Activated B cell treated with CpG ODN at 0.5 μM for 24 hours (primary cell): ENCODE measurements at regions not wholly inside any gene's neighbourhood (a gene's known extent, or its start where the extent isn't known, plus 50 kb on each side); places are given as distances from the start of the nearest gene placed in this dataset.

Source experiments
- ATAC-seq: fragments of 200-7000 bp; cut with Tn5 transposase; one replicate; pipeline ENCODE4 v1.10.0; 2021; ENCODE audit warnings: low read depth, mild to moderate bottlenecking, moderate library complexity
- CTCF ChIA-PET: fragments of 350-600 bp; sonication (Branson Sonifier 250); formaldehyde crosslinking; loops from one replicate; lab custom pipeline; 2021; ENCODE audit warnings: antibody characterized with exemption; lab: Charles Lee
- POLR2A ChIA-PET: fragments of 350-600 bp; sonication (Branson Sonifier 250); formaldehyde crosslinking; loops from one replicate; lab custom pipeline; 2021; ENCODE audit warnings: antibody characterized with exemption; lab: Charles Lee
- DNase-seq: peaks from one replicate; pipeline ENCODE4 v3.0.0; 2022
- H3K27ac Mint-ChIP-seq: one replicate; pipeline ENCODE4 v1.8.0; 2020; ENCODE audit warnings: mixed read lengths
- H3K27me3 Mint-ChIP-seq: one replicate; pipeline ENCODE4 v1.8.0; 2021; ENCODE audit warnings: mixed read lengths
- H3K36me3 Mint-ChIP-seq: one replicate; pipeline ENCODE4 v1.8.0; 2021; ENCODE audit warnings: low read depth, mixed read lengths
- H3K4me1 Mint-ChIP-seq: one replicate; pipeline ENCODE4 v1.8.0; 2021; ENCODE audit warnings: mixed read lengths
- H3K4me3 Mint-ChIP-seq: one replicate; pipeline ENCODE4 v1.8.0; 2020; ENCODE audit warnings: mild to moderate bottlenecking, mixed read lengths
- H3K9me3 Mint-ChIP-seq: one replicate; pipeline ENCODE4 v1.8.0; 2020; ENCODE audit warnings: mixed read lengths
- CTCF ChIP-seq: fragments of 200-600 bp; IDR thresholded peaks from one replicate; pipeline ENCODE4 v1.8.0; 2022; ENCODE audit warnings: antibody characterized with exemption, mild to moderate bottlenecking
- intact Hi-C: fragments of 100-400 bp; cut with micrococcal nuclease; formaldehyde crosslinking; loops from one replicate; pipeline ENCODE4 v1.15.1; 2024

DNA sequence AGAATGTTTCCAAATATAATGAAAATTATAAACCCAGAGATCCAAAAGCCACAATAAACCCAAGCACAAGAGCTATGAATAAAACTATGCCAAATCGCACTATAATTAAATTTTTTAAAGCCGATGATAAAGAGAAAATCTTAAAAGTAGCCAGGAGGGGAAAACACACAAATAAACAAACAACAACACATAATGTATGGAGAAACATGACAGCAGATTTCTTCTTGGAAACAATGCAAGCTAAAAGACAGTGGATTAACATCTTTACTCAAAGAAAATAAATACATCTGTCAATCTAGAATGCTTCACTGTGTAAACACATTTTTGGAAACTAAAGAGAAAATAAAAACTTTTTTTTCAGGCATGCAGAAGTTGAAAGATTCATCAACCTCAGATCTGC lies 53.0 kb upstream of the SMOX start:
- intact Hi-C loops, result no loop called here

GRCh38 chr20:4091490-4092479 lies 56.8 kb upstream of the SMOX start:
- H3K4me1 Mint-ChIP-seq, result peaks cover 1% of the 10 kb centered on the region
- no peak overlapping the region for H3K27ac Mint-ChIP-seq
- no peaks in the 10 kb centered on the region for H3K36me3 Mint-ChIP-seq
- ChIA-PET POLR2A (interaction anchor here (0.6 kb wide), 1 partner anchor 64 kb away, joined by 4 read pairs; no protein-coding TSS in a partner anchor), CTCF (interaction anchor here (0.7 to 1.5 kb wide), 3 partner anchors 8 to 382 kb away, joined by 3 read pairs; no protein-coding TSS in a partner anchor)
- H3K27me3 Mint-ChIP-seq, result peaks cover 11% of the 10 kb centered on the region
- intact Hi-C loops, result no loop called here
- peaks cover 5% of the 10 kb centered on the region for H3K9me3 Mint-ChIP-seq
- ATAC-seq (no peak), DNase-seq (no peak)
- H3K4me3 Mint-ChIP-seq, result no peak overlapping the region
- no peak for TF ChIP-seq CTCF

More for the DNA sequence above, 53.0 kb upstream of the SMOX start:
- peaks cover 5% of the 10 kb centered on the region for H3K9me3 Mint-ChIP-seq
- peaks cover 11% of the 10 kb centered on the region for H3K27me3 Mint-ChIP-seq
- peaks cover 6% of the 10 kb centered on the region for H3K4me1 Mint-ChIP-seq
- ChIA-PET POLR2A (no interaction called here), CTCF (no interaction called here)
- H3K36me3 Mint-ChIP-seq, result no peaks in the 10 kb centered on the region
- ATAC-seq (no peak), DNase-seq (no peak)
- no peak overlapping the region for H3K27ac Mint-ChIP-seq
- TF ChIP-seq CTCF, result no peak
- H3K4me3 Mint-ChIP-seq, result no peak overlapping the region

- Mint-ChIP-seq H3K36me3 (no peaks in the 10 kb centered on the region), H3K4me3 (no peak overlapping the region), H3K27me3 (peaks cover 11% of the 10 kb centered on the region), H3K9me3 (peaks cover 5% of the 10 kb centered on the region), H3K4me1 (peaks cover 1% of the 10 kb centered on the region), H3K27ac (no peak overlapping the region)
- DNase-seq (no peak), ATAC-seq (no peak)
- intact Hi-C loops, result no loop called here
- ChIA-PET CTCF (no interaction called here), POLR2A (no interaction called here)
- no peak for TF ChIP-seq CTCF
Measured at GRCh38 chr20:4090756-4091489, 57.7 kb upstream of the SMOX start.

GRCh38 chr20:4089756-4090487 lies 58.7 kb upstream of the SMOX start:
- ChIA-PET CTCF (no interaction called here), POLR2A (interaction anchor here (0.7 kb wide), 1 partner anchor 177 kb away, joined by 3 read pairs; no protein-coding TSS in a partner anchor)
- Mint-ChIP-seq H3K4me1 (peaks cover 7% of the 10 kb centered on the region), H3K27me3 (peaks cover 9% of the 10 kb centered on the region), H3K9me3 (no peaks in the 10 kb centered on the region), H3K27ac (no peak overlapping the region), H3K4me3 (no peak overlapping the region), H3K36me3 (no peaks in the 10 kb centered on the region)
- TF ChIP-seq CTCF, result no peak
- DNase-seq (no peak), ATAC-seq (no peak)
- intact Hi-C loops, result loop anchor here (5.0 kb wide), 1 partner anchor 528 kb away; no protein-coding TSS in a partner anchor
